GM23338 (cell line): ENCODE measurements at regions not wholly inside any gene's neighbourhood (a gene's known extent, or its start where the extent isn't known, plus 50 kb on each side); places are given as distances from the start of the nearest gene placed in this dataset.

Experiments
- ATAC-seq: fragments of 200-7000 bp; cut with Tn5 transposase; 3 replicates; pipeline ENCODE4 v1.9.1; 2020
- DNase-seq: peaks from one replicate; pipeline ENCODE4 v3.0.0-alpha.2; 2015; ENCODE audit warnings: low spot score
- H2AFZ ChIP-seq: fragments of 200-600 bp; sonication (generic); 2 replicates; pipeline ENCODE4 v1.8.0; 2016; ENCODE audit warnings: antibody characterized with exemption, mild to moderate bottlenecking, moderate library complexity
- H3F3A ChIP-seq: fragments of 200-600 bp; sonication (generic); replicated peaks from 2 replicates; pipeline ENCODE4 v1.8.0; 2017; ENCODE audit warnings: antibody characterized with exemption, mixed run types, low read depth
- H3K27ac ChIP-seq: fragments of 200-600 bp; sonication (generic); 2 replicates; pipeline ENCODE4 v1.6.1; 2016; ENCODE audit warnings: low read depth
- H3K27me3 ChIP-seq: fragments of 200-600 bp; sonication (generic); 2 replicates; pipeline ENCODE4 v1.8.0; 2016; ENCODE audit warnings: mild to moderate bottlenecking, mixed run types, moderate library complexity; ENCODE audit not compliant: insufficient read depth
- H3K36me3 ChIP-seq: fragments of 200-600 bp; sonication (generic); 2 replicates; pipeline ENCODE4 v1.8.0; 2016; ENCODE audit warnings: mild to moderate bottlenecking; ENCODE audit not compliant: insufficient read depth
- H3K4me1 ChIP-seq: fragments of 200-600 bp; sonication (generic); 2 replicates; pipeline ENCODE4 v1.8.0; 2016; ENCODE audit warnings: mild to moderate bottlenecking, moderate library complexity; ENCODE audit not compliant: insufficient read depth
- H3K4me2 ChIP-seq: fragments of 200-600 bp; sonication (generic); 2 replicates; pipeline ENCODE4 v1.7.1; 2017; ENCODE audit warnings: mixed run types
- H3K4me3 ChIP-seq: fragments of 200-600 bp; sonication (generic); 2 replicates; pipeline ENCODE4 v1.6.1; 2016; ENCODE audit warnings: mixed run types
- H3K79me2 ChIP-seq: fragments of 200-600 bp; sonication (generic); replicated peaks from 2 replicates; pipeline ENCODE4 v1.8.0; 2017; ENCODE audit warnings: mild to moderate bottlenecking; ENCODE audit not compliant: insufficient read depth
- H3K9me2 ChIP-seq: fragments of 200-600 bp; sonication (generic); 2 replicates; pipeline ENCODE4 v1.8.0; 2017; ENCODE audit not compliant: insufficient read depth
- H4K20me1 ChIP-seq: fragments of 200-600 bp; sonication (generic); replicated peaks from 2 replicates; pipeline ENCODE4 v1.8.0; 2017; ENCODE audit warnings: mild to moderate bottlenecking; ENCODE audit not compliant: insufficient read depth
- H3K27ac Mint-ChIP-seq: 2 replicates; pipeline ENCODE4 v1.8.0; 2020; ENCODE audit warnings: inconsistent platforms, mild to moderate bottlenecking, moderate library complexity, mixed read lengths
- H3K27me3 Mint-ChIP-seq: 3 replicates; pipeline ENCODE4 v1.8.0; 2022; ENCODE audit warnings: low read depth, mild to moderate bottlenecking, moderate library complexity, mixed read lengths, inconsistent platforms; ENCODE audit not compliant: insufficient read depth, poor library complexity
- H3K36me3 Mint-ChIP-seq: 3 replicates; pipeline ENCODE4 v1.8.0; 2021; ENCODE audit warnings: low read depth, mild to moderate bottlenecking, inconsistent platforms, moderate library complexity, mixed read lengths
- H3K4me1 Mint-ChIP-seq: 3 replicates; pipeline ENCODE4 v1.8.0; 2020; ENCODE audit warnings: mild to moderate bottlenecking, inconsistent platforms, mixed read lengths
- H3K4me3 Mint-ChIP-seq: 3 replicates; pipeline ENCODE4 v1.8.0; 2021; ENCODE audit warnings: moderate library complexity, mild to moderate bottlenecking, inconsistent platforms, mixed read lengths
- H3K9me3 Mint-ChIP-seq: 3 replicates; pipeline ENCODE4 v1.8.0; 2020; ENCODE audit warnings: moderate library complexity, mild to moderate bottlenecking, inconsistent platforms, mixed read lengths
- CREB1 ChIP-seq: fragments of 250-450 bp; sonication (Bioruptor Pico); IDR thresholded peaks from 2 replicates; pipeline ENCODE4 v1.5.0; 2020; ENCODE audit warnings: low read depth, mild to moderate bottlenecking, moderate library complexity
- CTCF ChIP-seq, 2 experiments: fragments of 200-600 bp in 1 of 2; sonication (generic) in 1 of 2; conservative IDR thresholded peaks; 2 replicates each; pipeline versions ENCODE4 v1.5.1 to v1.6.1; 2016 to 2017; ENCODE audit warnings: antibody characterized with exemption in 2 of 2, low read depth in 2 of 2, mild to moderate bottlenecking in 2 of 2, moderate library complexity in 1 of 2
- ETS1 ChIP-seq: IDR thresholded peaks from 2 replicates; pipeline ENCODE4 v1.6.1; 2016; ENCODE audit warnings: antibody characterized with exemption
- EZH2 ChIP-seq: fragments of 200-600 bp; sonication (generic); IDR thresholded peaks from one replicate; pipeline ENCODE4 v1.8.0; 2017; ENCODE audit warnings: antibody characterized with exemption, mild to moderate bottlenecking, low read depth; ENCODE audit not compliant: unreplicated experiment
- JUNB ChIP-seq: IDR thresholded peaks from one replicate; pipeline ENCODE4 v1.6.1; 2016; ENCODE audit warnings: antibody characterized with exemption; ENCODE audit not compliant: unreplicated experiment
- POLR2AphosphoS5 ChIP-seq: IDR thresholded peaks from 2 replicates; pipeline ENCODE4 v1.6.1; 2016; ENCODE audit warnings: antibody characterized with exemption, low read depth
- REST ChIP-seq: IDR thresholded peaks from one replicate; pipeline ENCODE4 v1.6.1; 2018; ENCODE audit warnings: antibody characterized with exemption; ENCODE audit not compliant: unreplicated experiment
- STAT1 ChIP-seq: IDR thresholded peaks from one replicate; pipeline ENCODE4 v1.6.1; 2016; ENCODE audit warnings: antibody characterized with exemption; ENCODE audit not compliant: unreplicated experiment
- ZNF114 ChIP-seq: fragments of 250-450 bp; sonication (Bioruptor Pico); IDR thresholded peaks from 2 replicates; pipeline ENCODE4 v1.5.0; 2020; ENCODE audit warnings: mild to moderate bottlenecking, moderate library complexity
- ZNF331 ChIP-seq: fragments of 250-450 bp; sonication (Bioruptor Pico); IDR thresholded peaks from 2 replicates; pipeline ENCODE4 v1.5.0; 2020; ENCODE audit warnings: low read depth, mild to moderate bottlenecking, moderate library complexity
- ZNF462 ChIP-seq: fragments of 250-450 bp; sonication (Bioruptor Pico); IDR thresholded peaks from 2 replicates; pipeline ENCODE4 v1.5.0; 2020; ENCODE audit warnings: mild to moderate bottlenecking, moderate library complexity

GRCh38 chr13:53217194-53217593 is 188.6 kb downstream of the OLFM4 start:
- no peaks in the 10 kb centered on the region for H3K4me1 ChIP-seq

More at GRCh38 chr13:53217194-53217593, 188.6 kb downstream of the OLFM4 start:
- no peak for TF ChIP-seq CTCF (conservative IDR thresholded peaks at IDR 0.05; ENCODE audit: low read depth in 2 of 2)
- no peak for TF ChIP-seq ZNF462 (CRISPR knock-in tag)
- no peak for TF ChIP-seq STAT1
- no peak for TF ChIP-seq EZH2
- TF ChIP-seq POLR2AphosphoS5 = no peak
- no peak for TF ChIP-seq CREB1 (CRISPR knock-in tag)
- TF ChIP-seq ETS1 = no peak
- TF ChIP-seq REST = no peak
- TF ChIP-seq ZNF114 (CRISPR knock-in tag) = no peak
- no peak for TF ChIP-seq JUNB
- TF ChIP-seq ZNF331 (CRISPR knock-in tag) = no peak
- Histone ChIP-seq H3F3A (no peaks in the 10 kb centered on the region), H3K9me2 (0 out of 2 replicates have a peak, but pooled peaks cover 3% of the 10 kb centered on the region), H2AFZ (no peak overlapping the region), H3K27me3 (no peaks in the 10 kb centered on the region), H3K79me2 (no peaks in the 10 kb centered on the region), H4K20me1 (no peaks in the 10 kb centered on the region), H3K36me3 (no peaks in the 10 kb centered on the region), H3K4me2 (no peak overlapping the region), H3K4me3 (no peak overlapping the region), H3K27ac (no peak overlapping the region)
- Mint-ChIP-seq H3K36me3 (peaks cover 2% of the 10 kb centered on the region; the same call in 1 of the 3 replicates), H3K4me3 (no peak overlapping the region), H3K4me1 (no peaks in the 10 kb centered on the region), H3K27me3 (no peaks in the 10 kb centered on the region), H3K27ac (no peak overlapping the region), H3K9me3 (peaks cover 3% of the 10 kb centered on the region)
- ATAC-seq (no peak), DNase-seq (no peak)
